GM12874 (cell line): ENCODE measurements at regions not wholly inside any gene's neighbourhood (a gene's known extent, or its start where the extent isn't known, plus 50 kb on each side); places are given as distances from the start of the nearest gene placed in this dataset.

Experiments used
- TF ChIP-seq, protein P1 (sequence below): IDR thresholded peaks from 2 replicates; pipeline ENCODE4 v1.5.1; 2011; ENCODE audit warnings: low read depth, mild to moderate bottlenecking, control low read depth, low read length, moderate library complexity; ENCODE audit not compliant: insufficient read depth

DNA sequence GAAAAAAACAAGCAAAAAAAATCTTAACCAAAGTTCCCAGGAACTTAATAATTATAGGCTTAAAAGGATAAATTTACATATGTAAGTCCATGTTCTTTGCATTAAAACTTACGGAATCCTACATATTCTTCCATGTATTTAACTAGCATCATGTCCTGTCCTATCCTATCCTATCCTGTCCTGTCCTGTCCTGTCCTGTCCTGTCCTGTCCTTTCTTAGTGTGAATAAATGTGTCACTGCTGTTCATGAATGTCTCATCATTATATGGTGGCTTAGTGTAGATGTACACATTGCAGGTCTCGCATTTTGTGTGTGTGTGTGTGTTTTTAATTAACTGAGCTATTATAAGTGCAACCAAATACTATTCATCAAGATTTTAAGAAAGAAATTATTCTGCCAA is 90.0 kb downstream of the TMEM167A start:
- TF ChIP-seq, protein P1, sequence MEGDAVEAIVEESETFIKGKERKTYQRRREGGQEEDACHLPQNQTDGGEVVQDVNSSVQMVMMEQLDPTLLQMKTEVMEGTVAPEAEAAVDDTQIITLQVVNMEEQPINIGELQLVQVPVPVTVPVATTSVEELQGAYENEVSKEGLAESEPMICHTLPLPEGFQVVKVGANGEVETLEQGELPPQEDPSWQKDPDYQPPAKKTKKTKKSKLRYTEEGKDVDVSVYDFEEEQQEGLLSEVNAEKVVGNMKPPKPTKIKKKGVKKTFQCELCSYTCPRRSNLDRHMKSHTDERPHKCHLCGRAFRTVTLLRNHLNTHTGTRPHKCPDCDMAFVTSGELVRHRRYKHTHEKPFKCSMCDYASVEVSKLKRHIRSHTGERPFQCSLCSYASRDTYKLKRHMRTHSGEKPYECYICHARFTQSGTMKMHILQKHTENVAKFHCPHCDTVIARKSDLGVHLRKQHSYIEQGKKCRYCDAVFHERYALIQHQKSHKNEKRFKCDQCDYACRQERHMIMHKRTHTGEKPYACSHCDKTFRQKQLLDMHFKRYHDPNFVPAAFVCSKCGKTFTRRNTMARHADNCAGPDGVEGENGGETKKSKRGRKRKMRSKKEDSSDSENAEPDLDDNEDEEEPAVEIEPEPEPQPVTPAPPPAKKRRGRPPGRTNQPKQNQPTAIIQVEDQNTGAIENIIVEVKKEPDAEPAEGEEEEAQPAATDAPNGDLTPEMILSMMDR = no peak

DNA sequence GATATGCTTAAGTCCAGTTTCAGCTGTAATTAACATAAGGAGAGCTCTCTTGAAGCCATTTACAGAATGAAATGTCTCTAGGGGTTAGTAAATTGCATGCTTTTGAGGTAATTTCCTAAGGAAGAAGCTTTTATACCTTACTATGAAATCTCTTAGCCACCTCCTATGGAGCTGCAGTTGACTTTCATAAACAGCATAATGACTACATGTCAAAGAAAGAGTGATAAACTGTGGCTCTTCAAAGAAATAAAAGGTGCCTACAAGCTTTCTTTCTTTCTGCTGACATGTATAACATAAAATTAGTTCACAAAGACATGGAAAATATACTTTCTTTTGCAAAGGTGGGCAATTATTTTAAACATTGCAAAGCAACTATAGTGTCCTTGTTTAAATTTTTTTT is 90.8 kb downstream of the TMEM167A start:
- TF ChIP-seq, protein P1 = no peak

DNA sequence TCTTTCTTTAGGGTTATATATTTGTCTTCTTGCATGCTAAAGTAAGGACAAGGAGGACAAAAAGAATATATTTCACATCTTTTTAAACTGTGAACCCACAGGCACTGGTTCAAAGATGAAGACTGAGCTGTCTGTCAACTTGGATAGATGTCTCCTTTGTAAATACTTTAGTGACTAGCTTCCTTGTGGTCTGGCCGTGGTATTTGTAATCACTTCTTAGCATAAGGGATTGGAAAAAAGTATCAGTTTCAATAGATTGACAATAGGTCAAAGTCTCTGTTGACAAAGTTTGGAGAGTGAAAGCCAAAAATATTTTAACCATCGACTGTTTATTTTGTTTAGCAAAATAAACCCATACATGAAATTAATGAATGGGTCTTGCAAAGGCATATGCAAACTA is 91.4 kb downstream of the TMEM167A start:
- TF ChIP-seq, protein P1 = no peak

DNA sequence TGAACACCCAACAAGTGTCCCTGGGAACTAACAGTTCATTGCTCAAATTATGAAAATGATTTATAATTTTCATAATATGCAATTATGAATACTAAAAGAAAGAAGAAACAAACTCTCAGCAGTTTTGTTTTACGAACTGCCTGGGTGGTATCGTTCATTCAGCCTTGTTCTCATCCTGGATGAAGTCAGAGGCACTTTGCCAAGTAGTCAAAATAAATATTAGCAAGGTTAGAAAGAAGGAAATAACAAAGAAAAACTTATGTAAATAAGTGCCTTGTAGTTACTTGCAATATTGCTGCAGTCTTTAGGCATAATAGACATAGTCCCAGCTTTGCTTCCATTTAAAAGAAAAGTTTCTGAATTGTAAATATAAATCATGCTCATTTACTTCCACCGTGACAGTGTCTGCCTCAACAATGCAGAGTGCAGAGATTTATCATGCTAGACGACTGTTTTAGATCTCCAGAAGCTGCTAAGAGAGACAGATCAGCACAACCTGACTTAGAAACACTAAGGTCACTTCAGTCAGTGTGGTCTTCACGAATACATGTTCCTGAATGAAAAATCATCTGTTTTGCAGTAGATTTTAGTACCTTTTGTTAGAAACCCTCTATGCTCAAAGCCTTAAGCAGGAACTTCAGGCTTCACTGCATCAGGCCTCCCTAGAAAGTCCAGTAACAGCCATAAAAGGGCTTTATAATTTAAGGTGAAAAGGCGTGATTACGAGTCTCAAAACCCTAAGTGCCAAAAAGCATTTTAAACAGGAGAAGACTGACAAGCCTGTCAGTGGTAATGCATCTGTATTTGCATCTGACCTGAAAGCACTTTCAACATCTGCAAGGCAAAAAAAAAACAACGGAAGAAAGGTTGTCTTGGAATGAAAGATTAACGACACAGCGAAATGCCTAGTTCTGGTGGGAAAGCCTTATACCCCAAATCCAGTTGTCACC is 92.1 kb downstream of the TMEM167A start:
- TF ChIP-seq, protein P1 = no peak

DNA sequence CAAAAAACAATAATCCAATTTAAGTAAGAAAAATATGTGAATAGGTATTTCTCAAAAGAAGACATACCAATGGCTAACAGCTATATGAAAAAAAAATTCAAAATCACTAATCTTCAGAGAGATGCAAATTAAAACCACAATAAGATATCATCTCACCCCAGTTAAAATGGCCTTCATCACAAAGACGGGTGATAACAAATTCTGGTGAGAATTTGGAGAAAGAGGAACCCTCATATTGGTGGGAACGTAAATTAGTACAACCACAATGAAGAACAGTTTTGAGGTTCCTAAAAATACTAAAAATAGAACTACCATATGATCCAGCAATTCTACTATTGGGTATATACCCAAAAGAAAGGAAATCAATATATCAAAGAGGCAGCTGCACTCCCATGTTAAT is 94.3 kb downstream of the TMEM167A start:
- TF ChIP-seq, protein P1 = no peak

DNA sequence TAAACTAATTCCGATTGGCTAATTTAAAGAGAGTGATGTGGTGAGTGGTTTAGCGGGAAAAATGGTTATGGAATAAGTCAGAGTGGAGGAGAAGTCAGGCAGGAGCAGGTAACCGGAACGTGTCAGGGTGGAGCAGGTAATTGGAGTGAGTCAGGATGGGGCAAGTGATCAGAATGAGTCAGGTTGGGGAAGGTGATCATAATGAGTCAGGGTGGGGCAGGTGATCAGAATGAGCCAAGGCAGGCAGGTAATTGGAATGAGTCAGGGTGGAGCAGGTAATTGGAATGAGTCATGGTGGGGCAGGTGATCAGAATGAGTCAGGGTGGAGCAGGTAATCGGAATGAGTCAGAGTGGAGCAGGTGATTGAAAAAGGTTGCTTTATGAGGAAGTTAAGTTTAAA is 101.4 kb downstream of the TMEM167A start:
- TF ChIP-seq, protein P1 = no peak

DNA sequence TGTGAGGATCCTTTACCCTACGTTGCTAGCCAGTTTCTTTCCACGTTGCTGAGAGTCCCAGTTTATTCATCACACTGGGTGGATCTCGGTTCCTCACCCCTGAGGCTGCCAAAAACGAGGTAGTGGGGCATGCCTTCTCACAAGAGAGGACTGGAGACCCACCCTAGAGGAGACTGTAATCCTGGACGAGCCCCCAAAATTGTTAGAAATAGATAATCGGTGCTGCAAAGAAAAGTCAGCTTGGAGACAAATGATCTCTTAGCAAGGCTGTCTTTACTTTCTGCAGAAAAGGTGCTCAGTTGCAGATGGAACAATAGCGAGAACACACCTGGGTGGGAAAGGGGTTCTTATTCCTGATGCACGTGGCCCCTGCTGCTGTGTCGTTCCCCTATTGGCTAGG is 101.8 kb downstream of the TMEM167A start:
- TF ChIP-seq, protein P1 = no peak
